ENCODE measurements at regions not wholly inside any gene's neighbourhood (a gene's known extent, or its start where the extent isn't known, plus 50 kb on each side); places are given as distances from the start of the nearest gene placed in this dataset.
"Not testable (repeated sequence)": the region's sequence is repeated elsewhere in the genome, so short reads cannot be mapped to it uniquely, and the experiment has no call there.

DNA sequence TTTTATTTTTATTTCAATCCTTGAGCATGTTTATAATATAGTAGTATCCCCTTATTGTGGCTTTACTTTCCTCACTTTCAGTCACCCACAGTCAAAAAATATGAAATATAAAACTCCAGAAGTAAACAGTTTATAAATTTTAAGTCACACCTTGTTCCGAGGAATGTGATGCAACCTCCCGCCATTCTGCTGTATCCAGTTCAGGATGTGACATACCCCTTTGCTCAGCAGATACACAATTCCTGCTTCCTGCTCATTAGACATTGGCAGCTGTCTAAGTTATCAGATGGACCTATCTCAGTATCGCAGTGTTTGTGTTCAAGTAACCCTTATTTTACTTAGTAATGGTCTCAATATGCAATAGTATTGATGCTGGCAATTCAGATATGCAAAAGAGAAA is 144.5 kb downstream of the POTEG start:
- H3K79me2 ChIP-seq (ENCODE audit: control insufficient read depth in 1 of 2, insufficient read depth in 2 of 2, low read length in 2 of 2); H3K9me3 ChIP-seq (ENCODE audit: insufficient read depth in 2 of 2, low read depth in 1 of 2, low read length in 1 of 2); H2AFZ ChIP-seq (ENCODE audit: low read length); H4K20me1 ChIP-seq (replicated peaks in 1 of 2; ENCODE audit: control insufficient read depth in 1 of 2, insufficient read depth in 2 of 2, low read length in 2 of 2); H2BK15ac ChIP-seq (ENCODE audit: low read length); H2BK20ac ChIP-seq (ENCODE audit: low read length); H3K4ac ChIP-seq (replicated peaks; ENCODE audit: insufficient read length, low read depth, low read length); H3K4me1 ChIP-seq (replicated peaks in 1 of 4; ENCODE audit: control insufficient read depth in 3 of 4, insufficient read depth in 4 of 4, low read length in 3 of 4); H3K23me2 ChIP-seq (ENCODE audit: low read depth, low read length); H3K56ac ChIP-seq (replicated peaks; ENCODE audit: insufficient read length, low read depth, low read length); FAIRE-seq; CTCF ChIA-PET (ENCODE audit: partially characterized antibody); H4K5ac ChIP-seq (ENCODE audit: insufficient read length, low read depth, low read length); H4K8ac ChIP-seq (ENCODE audit: extremely low read depth, insufficient read depth, low read length); H3K27me3 ChIP-seq (replicated peaks in 1 of 4; ENCODE audit: control insufficient read depth in 3 of 4, extremely low read depth in 1 of 4, insufficient read depth in 3 of 4, low read length in 3 of 4); H4K91ac ChIP-seq (replicated peaks; ENCODE audit: insufficient read length, low read length); H3K27ac ChIP-seq (ENCODE audit: low read depth, low read length); H3K9ac ChIP-seq (replicated peaks in 1 of 4; ENCODE audit: extremely low read depth in 1 of 4, low read depth in 3 of 4, low read length in 3 of 4); H3K14ac ChIP-seq (ENCODE audit: insufficient read length); H3K79me1 ChIP-seq (ENCODE audit: low read depth, low read length); H3K18ac ChIP-seq (ENCODE audit: extremely low read depth, low read length); DNase-seq (ENCODE audit: low read depth in 1 of 2, low spot score in 2 of 2); H2BK120ac ChIP-seq (replicated peaks; ENCODE audit: low read depth, low read length); H3K36me3 ChIP-seq (ENCODE audit: control insufficient read depth in 2 of 4, insufficient read depth in 4 of 4, low read length in 3 of 4); H3K23ac ChIP-seq (ENCODE audit: insufficient read length); H2AK5ac ChIP-seq (ENCODE audit: low read depth, low read length); POLR2A ChIA-PET (ENCODE audit: partially characterized antibody); H2BK5ac ChIP-seq (ENCODE audit: low read depth, low read length); H3K4me2 ChIP-seq (ENCODE audit: insufficient read depth in 1 of 2, low read depth in 2 of 2, low read length in 2 of 2); H3K4me3 ChIP-seq (ENCODE audit: extremely low read depth in 1 of 4, insufficient read depth in 2 of 4, low read depth in 3 of 4, low read length in 4 of 4); H2BK12ac ChIP-seq (ENCODE audit: low read depth, low read length): not testable (repeated sequence)
- WGBS, 2 experiments (ENCODE audit: extremely low coverage in 1 of 2, insufficient coverage in 1 of 2, insufficient read length in 1 of 2, insufficient replicate concordance in 2 of 2, low coverage in 1 of 2, low lambda C conversion rate in 2 of 2, missing lambda C conversion rate in 1 of 2), result 88% methylated on average over 3 of the region's 3 CpGs; no CpG with 5 or more reads in 1 of the 2 experiments

DNA sequence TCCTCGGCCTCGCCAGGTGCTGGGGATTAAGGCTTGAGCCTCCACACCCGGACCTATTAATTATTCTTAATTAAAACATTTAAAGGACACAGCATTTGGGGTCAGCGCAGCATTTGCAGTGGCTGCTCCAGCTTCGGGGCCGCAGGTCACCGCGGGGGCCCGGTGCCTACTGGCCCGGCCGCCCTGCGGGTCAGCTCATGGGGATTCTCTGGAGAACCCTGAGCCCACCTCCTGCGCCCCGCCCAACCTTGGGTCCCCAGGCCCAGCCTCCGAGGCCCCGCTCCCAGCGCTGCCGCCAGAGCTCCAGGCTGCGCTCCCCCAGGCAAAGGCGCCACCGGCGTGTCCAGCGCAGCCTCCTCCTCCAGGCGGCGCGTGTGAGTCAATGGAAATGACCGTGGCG is 133.9 kb downstream of the POTEG start:
- H2BK12ac ChIP-seq (ENCODE audit: low read depth, low read length); H3K79me1 ChIP-seq (ENCODE audit: low read depth, low read length); H3K14ac ChIP-seq (ENCODE audit: insufficient read length); POLR2A ChIA-PET (ENCODE audit: partially characterized antibody); FAIRE-seq; H2BK20ac ChIP-seq (ENCODE audit: low read length); CTCF ChIA-PET (ENCODE audit: partially characterized antibody); H3K27ac ChIP-seq (ENCODE audit: low read depth, low read length); H2BK15ac ChIP-seq (ENCODE audit: low read length); DNase-seq (ENCODE audit: low read depth in 1 of 2, low spot score in 2 of 2); H2AFZ ChIP-seq (ENCODE audit: low read length); H3K23ac ChIP-seq (ENCODE audit: insufficient read length); H3K4ac ChIP-seq (replicated peaks; ENCODE audit: insufficient read length, low read depth, low read length); H3K79me2 ChIP-seq (ENCODE audit: control insufficient read depth in 1 of 2, insufficient read depth in 2 of 2, low read length in 2 of 2); H3K36me3 ChIP-seq (ENCODE audit: control insufficient read depth in 2 of 4, insufficient read depth in 4 of 4, low read length in 3 of 4); H2BK5ac ChIP-seq (ENCODE audit: low read depth, low read length); H3K27me3 ChIP-seq (replicated peaks in 1 of 4; ENCODE audit: control insufficient read depth in 3 of 4, extremely low read depth in 1 of 4, insufficient read depth in 3 of 4, low read length in 3 of 4); H3K23me2 ChIP-seq (ENCODE audit: low read depth, low read length); H3K18ac ChIP-seq (ENCODE audit: extremely low read depth, low read length); H4K20me1 ChIP-seq (replicated peaks in 1 of 2; ENCODE audit: control insufficient read depth in 1 of 2, insufficient read depth in 2 of 2, low read length in 2 of 2); H3K9ac ChIP-seq (replicated peaks in 1 of 4; ENCODE audit: extremely low read depth in 1 of 4, low read depth in 3 of 4, low read length in 3 of 4); H3K9me3 ChIP-seq (ENCODE audit: insufficient read depth in 2 of 2, low read depth in 1 of 2, low read length in 1 of 2); H3K4me3 ChIP-seq (ENCODE audit: extremely low read depth in 1 of 4, insufficient read depth in 2 of 4, low read depth in 3 of 4, low read length in 4 of 4); H2BK120ac ChIP-seq (replicated peaks; ENCODE audit: low read depth, low read length); H3K4me2 ChIP-seq (ENCODE audit: insufficient read depth in 1 of 2, low read depth in 2 of 2, low read length in 2 of 2); H3K56ac ChIP-seq (replicated peaks; ENCODE audit: insufficient read length, low read depth, low read length); H4K91ac ChIP-seq (replicated peaks; ENCODE audit: insufficient read length, low read length); H4K5ac ChIP-seq (ENCODE audit: insufficient read length, low read depth, low read length); H2AK5ac ChIP-seq (ENCODE audit: low read depth, low read length); H3K4me1 ChIP-seq (replicated peaks in 1 of 4; ENCODE audit: control insufficient read depth in 3 of 4, insufficient read depth in 4 of 4, low read length in 3 of 4); H4K8ac ChIP-seq (ENCODE audit: extremely low read depth, insufficient read depth, low read length): not testable (repeated sequence)
- 100% methylated on average over 2 of the region's 28 CpGs; no CpG with 5 or more reads in 1 of the 2 experiments for WGBS, 2 experiments (ENCODE audit: extremely low coverage in 1 of 2, insufficient coverage in 1 of 2, insufficient read length in 1 of 2, insufficient replicate concordance in 2 of 2, low coverage in 1 of 2, low lambda C conversion rate in 2 of 2, missing lambda C conversion rate in 1 of 2)
